OCI-LY7 (cell line): ENCODE measurements at regions not wholly inside any gene's neighbourhood (a gene's known extent, or its start where the extent isn't known, plus 50 kb on each side); places are given as distances from the start of the nearest gene placed in this dataset.

ENCODE experiments used
- CTCF ChIP-seq: fragments of 200-600 bp; sonication (generic); conservative IDR thresholded peaks from 2 replicates; pipeline ENCODE4 v1.5.1; 2014; ENCODE audit warnings: mild to moderate bottlenecking, antibody characterized with exemption, low read length, moderate library complexity, mixed read lengths
- EZH2phosphoT487 ChIP-seq: fragments of 200-600 bp; sonication (generic); IDR thresholded peaks from 2 replicates; pipeline ENCODE4 v1.6.1; 2018; ENCODE audit warnings: low read depth, borderline replicate concordance, mild to moderate bottlenecking, mixed run types, antibody characterized with exemption, low read length, moderate library complexity, mixed read lengths

DNA sequence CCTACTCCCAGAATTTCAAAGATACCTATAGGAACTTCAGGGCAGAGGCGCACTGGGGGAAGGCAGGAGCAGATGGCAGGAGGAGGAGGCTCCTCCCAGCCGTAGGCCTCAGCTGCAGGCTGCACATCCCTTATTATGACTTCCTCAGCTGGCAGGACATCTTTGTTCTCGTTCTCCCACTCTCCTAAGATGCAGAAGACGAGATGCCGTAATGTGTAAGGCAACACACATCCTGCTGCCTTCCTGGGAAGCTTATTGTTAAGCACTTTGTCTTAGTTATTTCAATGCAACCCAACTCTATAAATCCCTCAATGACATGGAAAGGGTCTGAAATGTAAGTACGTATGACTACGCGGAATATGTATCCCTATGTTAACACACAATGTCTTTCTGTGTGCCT is 599.8 kb upstream of the MGMT start:
- TF ChIP-seq CTCF (no peak), EZH2phosphoT487 (no peak)
